ENCODE measurements at regions not wholly inside any gene's neighbourhood (a gene's known extent, or its start where the extent isn't known, plus 50 kb on each side); places are given as distances from the start of the nearest gene placed in this dataset.
"Not testable (repeated sequence)": the region's sequence is repeated elsewhere in the genome, so short reads cannot be mapped to it uniquely, and the experiment has no call there.

DNA sequence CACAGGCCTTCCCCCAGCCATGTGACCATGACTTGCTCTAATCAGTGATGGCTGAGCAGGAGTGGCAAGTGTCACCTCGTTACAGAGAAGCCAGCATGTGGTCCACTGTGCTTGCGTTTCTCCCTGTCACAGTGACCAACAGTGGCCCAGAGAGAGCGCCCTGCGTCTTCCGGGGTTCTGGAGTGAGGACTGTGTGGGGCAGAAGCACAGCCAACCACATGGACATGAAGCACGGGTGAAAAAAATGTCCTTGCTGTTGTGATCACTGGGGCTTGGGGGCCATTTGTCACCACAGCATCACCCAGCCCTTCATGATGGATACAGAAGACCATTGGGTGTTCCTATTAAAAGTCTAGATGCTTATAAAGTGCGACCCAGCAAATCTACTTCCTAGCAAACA lies 174.6 kb upstream of the C14orf180 start:
- no peaks in the 10 kb centered on the region for H3K4me1 ChIP-seq
- H3K27me3 ChIP-seq = no peaks in the 10 kb centered on the region
- H3K36me3 ChIP-seq = no peaks in the 10 kb centered on the region
- intact Hi-C loops (cut with DNase I) = no loop called here
- no peak for DNase-seq
- TF ChIP-seq POLR2A (IDR thresholded peaks at IDR 0.05) = no peak
- TF ChIP-seq, protein P1, sequence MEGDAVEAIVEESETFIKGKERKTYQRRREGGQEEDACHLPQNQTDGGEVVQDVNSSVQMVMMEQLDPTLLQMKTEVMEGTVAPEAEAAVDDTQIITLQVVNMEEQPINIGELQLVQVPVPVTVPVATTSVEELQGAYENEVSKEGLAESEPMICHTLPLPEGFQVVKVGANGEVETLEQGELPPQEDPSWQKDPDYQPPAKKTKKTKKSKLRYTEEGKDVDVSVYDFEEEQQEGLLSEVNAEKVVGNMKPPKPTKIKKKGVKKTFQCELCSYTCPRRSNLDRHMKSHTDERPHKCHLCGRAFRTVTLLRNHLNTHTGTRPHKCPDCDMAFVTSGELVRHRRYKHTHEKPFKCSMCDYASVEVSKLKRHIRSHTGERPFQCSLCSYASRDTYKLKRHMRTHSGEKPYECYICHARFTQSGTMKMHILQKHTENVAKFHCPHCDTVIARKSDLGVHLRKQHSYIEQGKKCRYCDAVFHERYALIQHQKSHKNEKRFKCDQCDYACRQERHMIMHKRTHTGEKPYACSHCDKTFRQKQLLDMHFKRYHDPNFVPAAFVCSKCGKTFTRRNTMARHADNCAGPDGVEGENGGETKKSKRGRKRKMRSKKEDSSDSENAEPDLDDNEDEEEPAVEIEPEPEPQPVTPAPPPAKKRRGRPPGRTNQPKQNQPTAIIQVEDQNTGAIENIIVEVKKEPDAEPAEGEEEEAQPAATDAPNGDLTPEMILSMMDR (IDR thresholded peaks at IDR 0.05) = no peak
- no peaks in the 10 kb centered on the region for H3K9me3 ChIP-seq
- H3K27ac ChIP-seq = no peak overlapping the region
- WGBS, 2 donors = 80 to 84% methylated on average over 7 of the region's 7 CpGs
- H3K4me3 ChIP-seq (replicated peaks in 1 of 3) = no peak overlapping the region

DNA sequence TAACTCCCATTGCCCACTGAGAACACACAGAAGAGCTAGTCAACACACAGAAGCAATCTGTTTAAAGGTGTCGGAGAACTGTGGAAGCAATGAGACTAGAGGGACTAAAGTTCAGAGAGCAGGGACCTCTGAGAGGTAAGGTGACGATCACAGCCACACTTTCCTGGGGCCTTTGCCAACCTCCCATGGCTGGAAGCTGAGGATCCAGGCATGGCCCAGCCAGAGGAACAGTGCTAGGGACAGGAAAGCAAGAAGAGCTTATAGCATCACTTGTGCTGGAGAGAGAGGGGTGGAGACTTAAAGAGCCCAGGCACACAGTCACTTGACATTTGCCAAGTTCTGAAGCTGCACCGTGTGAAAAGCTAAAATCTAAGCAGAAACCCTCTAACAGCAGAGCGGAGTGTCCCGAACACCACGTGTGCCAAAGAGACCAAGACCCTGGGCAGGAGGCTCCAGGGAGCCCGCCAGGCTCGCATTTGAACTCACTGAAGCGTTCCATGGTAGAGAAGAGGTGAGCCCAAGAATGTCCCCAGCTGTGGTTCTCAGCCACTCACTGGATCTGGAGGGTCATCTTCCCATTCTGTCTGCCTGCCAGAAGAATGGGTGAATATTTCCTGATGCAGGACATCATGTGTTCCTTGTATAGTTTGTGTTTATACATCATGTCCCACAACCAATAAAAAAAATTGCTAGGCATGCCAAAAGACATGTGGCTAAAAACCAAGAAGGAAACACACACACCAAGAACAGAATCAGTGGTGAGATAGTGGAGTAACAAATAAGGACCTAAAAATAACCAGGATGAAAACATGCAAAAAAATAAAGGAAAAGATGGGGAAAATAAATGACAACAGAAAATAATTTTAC lies 174.0 kb upstream of the C14orf180 start:
- H3K27me3 ChIP-seq = no peaks in the 10 kb centered on the region
- no peaks in the 10 kb centered on the region for H3K36me3 ChIP-seq
- no peak for TF ChIP-seq POLR2A (IDR thresholded peaks at IDR 0.05)
- TF ChIP-seq, protein P1 (IDR thresholded peaks at IDR 0.05) = no peak
- H3K4me1 ChIP-seq = no peaks in the 10 kb centered on the region
- WGBS, 2 donors = 62 to 68% methylated on average over 9 of the region's 9 CpGs
- no peak overlapping the region for H3K27ac ChIP-seq
- no peak for DNase-seq
- no peak overlapping the region for H3K4me3 ChIP-seq (replicated peaks in 1 of 3)
- no peaks in the 10 kb centered on the region for H3K9me3 ChIP-seq
- intact Hi-C loops (cut with DNase I) = no loop called here

- H3K27ac ChIP-seq = no peak overlapping the region
- 88 to 91% methylated on average over 5 of the region's 5 CpGs for WGBS, 2 donors
- H3K36me3 ChIP-seq = no peaks in the 10 kb centered on the region
- no peak overlapping the region for H3K4me3 ChIP-seq (replicated peaks in 1 of 3)
- intact Hi-C loops (cut with DNase I) = no loop called here
- H3K4me1 ChIP-seq = no peaks in the 10 kb centered on the region
- H3K9me3 ChIP-seq = no peaks in the 10 kb centered on the region
- no peaks in the 10 kb centered on the region for H3K27me3 ChIP-seq
- TF ChIP-seq, protein P1 (IDR thresholded peaks at IDR 0.05) = no peak
- no peak for TF ChIP-seq POLR2A (IDR thresholded peaks at IDR 0.05)
- no peak for DNase-seq
Observed at GRCh38 chr14:104406831-104407230, 172.7 kb upstream of the C14orf180 start.

- H3K4me1 ChIP-seq = no peaks in the 10 kb centered on the region
- H3K9me3 ChIP-seq = no peaks in the 10 kb centered on the region
- H3K4me3 ChIP-seq (replicated peaks in 1 of 3) = no peak overlapping the region
- DNase-seq = no peak
- 70 to 83% methylated on average over 1 of the region's 1 CpG for WGBS, 2 donors
- no peak overlapping the region for H3K27ac ChIP-seq
- H3K27me3 ChIP-seq = no peaks in the 10 kb centered on the region
- H3K36me3 ChIP-seq = no peaks in the 10 kb centered on the region
- TF ChIP-seq POLR2A (IDR thresholded peaks at IDR 0.05) = no peak
- TF ChIP-seq, protein P1 (IDR thresholded peaks at IDR 0.05) = no peak
- intact Hi-C loops (cut with DNase I) = no loop called here
Observed at GRCh38 chr14:104416383-104416782, 163.2 kb upstream of the C14orf180 start.

- H3K4me3 ChIP-seq (replicated peaks in 1 of 3) = no peak overlapping the region
Observed at GRCh38 chr14:104419865-104420505, 159.6 kb upstream of the C14orf180 start.

GRCh38 chr14:104420523-104420922 lies 159.0 kb upstream of the C14orf180 start:
- H3K27me3 ChIP-seq; H3K36me3 ChIP-seq; intact Hi-C loops (cut with DNase I); H3K9me3 ChIP-seq; H3K4me3 ChIP-seq (replicated peaks in 1 of 3); H3K27ac ChIP-seq; DNase-seq: not testable (repeated sequence)
- WGBS, 2 donors = 86 to 93% methylated on average over 3 of the region's 3 CpGs
- peaks cover 0 to 11% of the 10 kb centered on the region in 2 donors for H3K4me1 ChIP-seq

More at GRCh38 chr14:104419865-104420505, 159.6 kb upstream of the C14orf180 start:
- intact Hi-C loops (cut with DNase I) = no loop called here
- H3K27ac ChIP-seq = no peak overlapping the region
- no peaks in the 10 kb centered on the region for H3K36me3 ChIP-seq
- DNase-seq = no peak
- no peaks in the 10 kb centered on the region for H3K27me3 ChIP-seq
- H3K4me1 ChIP-seq = peaks cover 0 to 11% of the 10 kb centered on the region in 2 donors
- H3K9me3 ChIP-seq = no peaks in the 10 kb centered on the region
- WGBS, 2 donors = 74 to 81% methylated on average over 6 of the region's 6 CpGs
- TF ChIP-seq, protein P1 (IDR thresholded peaks at IDR 0.05) = no peak
- TF ChIP-seq POLR2A (IDR thresholded peaks at IDR 0.05) = no peak
